Frontal cortex (tissue), 3 donors: ENCODE measurements at regions not wholly inside any gene's neighbourhood (a gene's known extent, or its start where the extent isn't known, plus 50 kb on each side); places are given as distances from the start of the nearest gene placed in this dataset.
"Not testable (repeated sequence)": the region's sequence is repeated elsewhere in the genome, so short reads cannot be mapped to it uniquely, and the experiment has no call there.

Experiments
- DNase-seq, 2 donors: peaks; one replicate each; pipeline ENCODE4 v3.0.0; 2012; ENCODE audit warnings: low spot score in 2 of 2
- FAIRE-seq: peaks from 2 replicates; lab custom pipeline; 2012; peaks lifted over from hg19 to GRCh38; lab: Jason Lieb, UNC
- donor health status: control.
- donor health status: control.
- donor health status: control.

GRCh38 chr1:120542940-120543339 lies 128.1 kb downstream of the NBPF8 start:
- DNase-seq, FAIRE-seq: not testable (repeated sequence)

GRCh38 chr1:120544434-120544833 lies 129.6 kb downstream of the NBPF8 start:
- FAIRE-seq, DNase-seq: not testable (repeated sequence)

- not testable (repeated sequence) for FAIRE-seq, DNase-seq
Observed at GRCh38 chr1:120550335-120550734, 135.5 kb downstream of the NBPF8 start.

DNA sequence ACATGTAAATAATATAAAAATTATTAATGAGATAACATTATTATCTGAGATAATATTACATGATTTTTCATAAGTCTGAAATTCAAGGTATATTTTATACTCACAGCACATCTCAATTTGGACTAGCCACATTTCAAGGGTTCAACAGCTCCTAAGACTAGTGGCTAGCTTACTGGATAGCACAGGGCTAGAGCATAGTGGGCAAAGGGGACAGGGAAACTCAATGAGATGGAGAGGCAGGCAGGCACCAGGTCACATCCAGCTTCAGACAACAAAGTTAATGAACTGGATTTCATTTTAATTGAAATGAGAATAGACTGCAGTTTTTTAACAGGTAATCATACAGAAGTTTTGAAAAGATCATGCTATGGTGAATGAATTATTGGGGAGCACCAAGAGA lies 137.4 kb downstream of the NBPF8 start:
- DNase-seq, FAIRE-seq: not testable (repeated sequence)

GRCh38 chr1:120557605-120558302 lies 142.9 kb downstream of the NBPF8 start:
- peak in 1 of 2 donors; percentile 1 for DNase-seq
- FAIRE-seq: not testable (repeated sequence)

- not testable (repeated sequence) for DNase-seq, FAIRE-seq
Observed at GRCh38 chr1:120558303-120559060, 143.6 kb downstream of the NBPF8 start.

DNA sequence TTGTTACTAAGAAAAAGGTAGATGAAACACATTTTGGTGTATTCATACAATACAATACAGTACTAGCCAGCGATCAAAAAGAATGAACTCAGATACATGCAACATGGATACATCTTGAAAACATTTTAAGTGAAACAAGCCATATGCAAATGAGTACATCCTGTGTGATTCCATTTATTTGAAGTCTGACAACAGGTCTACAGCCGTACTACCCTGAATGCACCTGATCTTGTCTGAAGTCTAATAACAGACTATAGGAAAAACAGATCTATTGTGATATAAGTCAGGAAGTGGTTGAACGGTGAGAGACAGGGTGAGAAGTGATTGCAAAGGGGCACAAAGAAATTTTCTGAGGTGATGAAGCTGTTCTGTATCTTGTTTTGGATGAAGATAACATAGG lies 146.9 kb downstream of the NBPF8 start:
- not testable (repeated sequence) for FAIRE-seq, DNase-seq

GRCh38 chr1:120565396-120565795 lies 150.6 kb downstream of the NBPF8 start:
- FAIRE-seq, DNase-seq: not testable (repeated sequence)

- not testable (repeated sequence) for FAIRE-seq, DNase-seq
Observed at GRCh38 chr1:120567620-120568019, 152.8 kb downstream of the NBPF8 start.

DNA sequence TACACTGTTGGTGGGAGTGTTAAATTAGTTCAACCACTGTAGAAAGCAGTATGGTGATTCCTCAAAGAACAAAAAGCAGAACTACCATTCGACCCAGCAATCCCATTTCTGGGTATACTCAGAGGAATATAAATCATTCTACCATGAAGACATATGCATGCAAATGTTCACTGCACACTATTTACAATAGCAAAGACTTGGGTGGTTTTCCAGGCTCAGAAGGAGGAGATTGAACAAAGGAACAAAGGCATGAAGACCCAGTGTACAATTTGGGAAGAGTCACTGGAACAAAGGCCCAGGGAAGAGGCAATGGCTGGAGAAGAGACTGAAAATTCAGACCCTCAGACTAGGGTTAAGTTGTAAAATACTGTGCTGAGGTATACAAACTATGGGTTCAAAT lies 148.5 kb upstream of the NBPF26 start:
- not testable (repeated sequence) for FAIRE-seq, DNase-seq

GRCh38 chr1:120582135-120582534 lies 141.6 kb upstream of the NBPF26 start:
- not testable (repeated sequence) for DNase-seq, FAIRE-seq

- not testable (repeated sequence) for FAIRE-seq, DNase-seq
Observed at GRCh38 chr1:120586053-120586452, 137.7 kb upstream of the NBPF26 start.

GRCh38 chr1:120588811-120589210 lies 134.9 kb upstream of the NBPF26 start:
- not testable (repeated sequence) for DNase-seq, FAIRE-seq

DNA sequence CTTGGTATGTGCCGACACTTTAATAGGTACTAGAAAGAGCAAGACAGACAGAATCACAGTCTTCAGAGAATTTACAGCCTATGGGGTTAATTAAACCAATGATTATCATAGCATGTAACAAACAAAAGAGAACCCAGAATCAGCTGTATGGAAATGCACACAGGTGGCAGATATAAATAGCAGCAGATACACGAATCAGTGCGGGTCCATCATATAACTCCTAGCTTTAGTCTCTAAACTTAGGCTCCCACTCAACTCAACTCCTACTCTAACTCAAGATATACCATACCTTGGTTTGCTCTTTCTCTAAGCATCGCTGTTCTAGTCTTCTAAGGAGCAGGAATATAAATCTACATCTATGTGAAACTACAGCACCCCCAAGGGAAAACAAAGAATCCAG lies 132.0 kb upstream of the NBPF26 start:
- DNase-seq, FAIRE-seq: not testable (repeated sequence)

GRCh38 chr1:120592943-120593342 lies 130.8 kb upstream of the NBPF26 start:
- not testable (repeated sequence) for FAIRE-seq, DNase-seq

GRCh38 chr1:120593648-120594047 lies 130.1 kb upstream of the NBPF26 start:
- FAIRE-seq, DNase-seq: not testable (repeated sequence)

GRCh38 chr1:120598331-120598951 lies 125.3 kb upstream of the NBPF26 start:
- FAIRE-seq, DNase-seq: not testable (repeated sequence)

GRCh38 chr1:120599511-120599910 lies 124.2 kb upstream of the NBPF26 start:
- not testable (repeated sequence) for FAIRE-seq, DNase-seq

DNA sequence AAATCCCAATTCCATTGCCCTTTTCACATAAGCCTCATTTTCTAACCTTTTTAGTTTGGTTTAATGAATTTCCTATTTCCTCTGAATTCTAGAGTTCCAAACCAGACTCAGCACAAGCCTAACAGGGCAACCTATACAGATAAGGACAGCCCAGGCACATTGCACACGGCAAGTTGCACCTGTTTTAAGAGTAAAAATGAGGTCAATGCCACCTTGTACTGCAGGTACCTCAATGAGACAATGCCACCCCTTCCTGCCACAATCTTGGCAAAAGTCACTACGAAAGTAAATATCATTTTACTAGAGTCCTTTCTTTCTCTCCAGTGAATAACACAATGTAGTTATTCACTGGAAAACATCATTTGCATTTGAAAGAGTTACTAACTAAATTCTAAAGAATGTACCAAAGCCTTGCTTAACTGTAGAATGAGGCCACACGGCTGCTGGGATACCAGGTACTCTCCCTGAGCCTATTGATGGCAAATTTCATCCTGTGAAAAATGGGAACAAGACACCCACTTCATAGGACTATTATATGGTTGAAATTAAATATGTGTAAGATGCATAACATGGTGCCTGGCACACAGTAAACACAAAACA lies 123.2 kb upstream of the NBPF26 start:
- not testable (repeated sequence) for DNase-seq, FAIRE-seq

DNA sequence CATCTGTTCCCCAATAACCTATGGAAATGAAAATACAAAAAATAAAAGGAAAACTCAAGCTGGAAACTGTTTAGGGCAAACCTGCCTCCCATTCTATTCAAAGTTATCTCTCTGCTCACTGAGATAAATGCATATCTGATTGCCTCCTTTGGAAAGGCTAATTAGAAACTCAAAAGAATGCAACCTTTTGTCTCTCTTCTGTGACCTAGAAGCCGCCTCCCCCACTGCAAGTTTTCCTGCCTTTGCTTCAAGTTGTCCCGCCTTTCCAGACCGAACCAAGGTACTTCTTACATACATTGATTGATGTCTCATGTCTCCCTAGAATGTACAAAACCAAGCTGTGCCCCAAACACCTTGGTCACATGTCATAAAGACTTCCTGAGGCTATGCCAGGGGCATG lies 115.9 kb upstream of the NBPF26 start:
- not testable (repeated sequence) for FAIRE-seq, DNase-seq
